Anterior cingulate cortex (tissue), 58 donors: ENCODE measurements at regions not wholly inside any gene's neighbourhood (a gene's known extent, or its start where the extent isn't known, plus 50 kb on each side); places are given as distances from the start of the nearest gene placed in this dataset.

Experiments
- DNase-seq, 58 donors: peaks; one replicate each; lab custom pipeline; 2025; lab: John Stamatoyannopoulos, UW

GRCh38 chr1:187294421-187295201 lies 465.9 kb downstream of the PLA2G4A start:
- no peak for DNase-seq

GRCh38 chr1:187300081-187300480 lies 471.3 kb downstream of the PLA2G4A start:
- no peak for DNase-seq

GRCh38 chr1:187306710-187307415 lies 478.1 kb downstream of the PLA2G4A start:
- no peak for DNase-seq

- DNase-seq = no peak
These were observed 481.4 kb downstream of the PLA2G4A start for GRCh38 chr1:187310038-187310631.

- no peak for DNase-seq
These were observed 484.4 kb downstream of the PLA2G4A start for GRCh38 chr1:187313115-187313514.

- DNase-seq = no peak
These were observed 497.8 kb downstream of the PLA2G4A start for GRCh38 chr1:187326557-187326956.

- DNase-seq = no peak
These were observed 507.9 kb downstream of the PLA2G4A start for GRCh38 chr1:187336441-187337168.

- no peak for DNase-seq
These were observed 510.1 kb downstream of the PLA2G4A start for GRCh38 chr1:187338762-187339412.

GRCh38 chr1:187342495-187342894 lies 513.7 kb downstream of the PLA2G4A start:
- no peak for DNase-seq

- no peak for DNase-seq
These were observed 545.3 kb downstream of the PLA2G4A start for GRCh38 chr1:187374082-187374481.

GRCh38 chr1:187374742-187375141 lies 546.0 kb downstream of the PLA2G4A start:
- DNase-seq = no peak

GRCh38 chr1:187383366-187383765 lies 554.6 kb downstream of the PLA2G4A start:
- no peak for DNase-seq

GRCh38 chr1:187384504-187384903 lies 555.8 kb downstream of the PLA2G4A start:
- no peak for DNase-seq

- no peak for DNase-seq
These were observed 561.6 kb downstream of the PLA2G4A start for GRCh38 chr1:187390215-187390818.

GRCh38 chr1:187396226-187396625 lies 567.5 kb downstream of the PLA2G4A start:
- DNase-seq = no peak

- no peak for DNase-seq
These were observed 568.4 kb downstream of the PLA2G4A start for GRCh38 chr1:187396929-187397796.

- no peak for DNase-seq
These were observed 579.7 kb downstream of the PLA2G4A start for GRCh38 chr1:187408212-187409004.

GRCh38 chr1:187409341-187409740 lies 580.6 kb downstream of the PLA2G4A start:
- no peak for DNase-seq
